GM06990 (cell line): ENCODE measurements at regions not wholly inside any gene's neighbourhood (a gene's known extent, or its start where the extent isn't known, plus 50 kb on each side); places are given as distances from the start of the nearest gene placed in this dataset.

Source experiments
- DNase-seq: peaks from one replicate; pipeline ENCODE4 v3.0.0-alpha.2; 2011; ENCODE audit not compliant: insufficient read length; ENCODE audit errors: extremely low read depth
- H3K27me3 ChIP-seq: replicated peaks from 2 replicates; pipeline ENCODE4 v1.6.0; 2011; ENCODE audit warnings: low read length; ENCODE audit not compliant: control insufficient read depth, insufficient read depth
- H3K36me3 ChIP-seq: 2 replicates; pipeline ENCODE4 v1.5.1; 2011; ENCODE audit warnings: low read length; ENCODE audit not compliant: control insufficient read depth, insufficient read depth
- H3K4me3 ChIP-seq: replicated peaks from 2 replicates; pipeline ENCODE4 v1.5.1; 2011; ENCODE audit warnings: low read depth, mild to moderate bottlenecking, control low read depth, low read length
- CTCF ChIP-seq: IDR thresholded peaks from 2 replicates; pipeline ENCODE4 v1.5.1; 2011; ENCODE audit warnings: low read length, control low read depth, mild to moderate bottlenecking, inconsistent platforms; ENCODE audit not compliant: insufficient read depth, poor library complexity, severe bottlenecking

- DNase-seq: no peak
- Histone ChIP-seq H3K36me3 (no peaks in the 10 kb centered on the region), H3K27me3 (no peaks in the 10 kb centered on the region; the same call in none of the 2 replicates), H3K4me3 (no peak overlapping the region)
- no peak for TF ChIP-seq CTCF
Observed at GRCh38 chr22:44608597-44609399, 93.2 kb upstream of the PRR5 start.

GRCh38 chr22:44606126-44606525, 95.9 kb upstream of the PRR5 start:
- Histone ChIP-seq H3K27me3 (no peaks in the 10 kb centered on the region; the same call in none of the 2 replicates), H3K4me3 (no peak overlapping the region), H3K36me3 (no peaks in the 10 kb centered on the region)
- no peak for TF ChIP-seq CTCF
- DNase-seq: no peak

GRCh38 chr22:44605486-44605885, 96.5 kb upstream of the PRR5 start:
- no peak overlapping the region for H3K4me3 ChIP-seq
- no peak for TF ChIP-seq CTCF
- no peak for DNase-seq
- no peaks in the 10 kb centered on the region; the same call in none of the 2 replicates for H3K27me3 ChIP-seq
- H3K36me3 ChIP-seq: no peaks in the 10 kb centered on the region

GRCh38 chr22:44604991-44605390, 97.0 kb upstream of the PRR5 start:
- TF ChIP-seq CTCF: no peak
- Histone ChIP-seq H3K4me3 (no peak overlapping the region), H3K27me3 (no peaks in the 10 kb centered on the region; the same call in none of the 2 replicates), H3K36me3 (no peaks in the 10 kb centered on the region)
- DNase-seq: no peak

GRCh38 chr22:44604455-44604854, 97.5 kb upstream of the PRR5 start:
- no peak for DNase-seq
- Histone ChIP-seq H3K27me3 (no peaks in the 10 kb centered on the region; the same call in none of the 2 replicates), H3K36me3 (no peaks in the 10 kb centered on the region), H3K4me3 (no peak overlapping the region)
- no peak for TF ChIP-seq CTCF
